DMS 273 (cell line): ENCODE measurements at regions not wholly inside any gene's neighbourhood (a gene's known extent, or its start where the extent isn't known, plus 50 kb on each side); places are given as distances from the start of the nearest gene placed in this dataset.

Experiments
- DNase-seq: peaks from one replicate; lab custom pipeline; 2025; ENCODE audit not compliant: unreplicated experiment; lab: John Stamatoyannopoulos, UW

DNA sequence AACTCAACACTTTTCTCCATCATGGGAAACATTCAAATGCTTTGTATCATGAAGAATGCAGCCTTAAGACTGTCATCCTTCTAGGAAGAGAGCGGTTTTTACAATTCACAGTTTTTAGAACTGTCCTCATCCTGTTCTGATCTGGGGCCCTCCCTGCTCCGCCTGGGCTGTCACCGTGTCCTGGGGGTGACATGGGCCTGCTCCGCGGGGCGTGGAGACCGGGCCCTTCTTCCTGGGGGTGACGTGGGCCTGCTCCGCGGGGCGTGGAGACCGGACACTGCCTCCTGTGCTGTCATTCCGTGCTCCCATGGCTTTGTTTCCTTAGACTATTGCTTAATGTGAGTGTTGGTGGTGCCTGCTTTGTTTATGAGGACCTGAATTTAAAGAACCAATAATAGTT, 122.8 kb downstream of the TMEM18 start:
- no peak for DNase-seq

DNA sequence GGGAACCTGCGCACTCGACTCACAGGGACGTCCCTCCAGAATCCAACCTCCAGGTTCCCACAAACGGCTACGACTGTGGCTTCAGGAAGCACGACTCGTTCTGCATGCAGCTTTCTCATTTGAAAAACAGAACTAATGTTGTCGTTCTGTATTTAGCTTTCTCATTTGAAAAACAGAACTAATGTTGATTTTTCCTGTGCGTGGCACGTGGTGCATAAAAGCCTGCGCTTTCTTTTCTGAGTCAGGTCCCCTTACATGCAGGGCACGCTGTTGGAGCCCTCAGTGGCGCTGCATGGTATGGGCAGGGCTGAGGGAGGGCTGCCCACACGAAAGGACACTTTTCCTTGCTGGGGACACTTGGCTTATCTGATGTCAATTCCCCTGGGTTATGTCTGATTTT, 124.3 kb downstream of the TMEM18 start:
- DNase-seq: no peak

DNA sequence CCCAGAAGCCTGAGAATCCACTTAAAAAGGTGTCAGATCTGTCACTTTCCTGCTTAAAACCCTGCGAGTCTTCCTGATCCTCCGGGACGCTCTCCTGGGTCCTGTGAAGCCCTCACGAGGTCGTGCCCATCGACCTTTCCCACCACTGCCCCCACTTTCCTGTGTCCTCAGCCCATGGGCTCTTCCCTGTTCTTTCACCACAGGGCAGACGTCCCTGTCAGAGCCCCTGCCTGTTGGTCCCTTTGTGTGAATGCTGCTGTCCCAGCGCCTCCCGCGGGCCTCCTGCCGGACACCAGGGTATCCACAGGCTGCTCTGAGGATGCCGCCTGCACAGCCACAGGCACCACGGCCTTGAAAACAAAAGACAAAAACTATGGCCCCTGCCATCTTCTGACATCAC, 125.6 kb downstream of the TMEM18 start:
- DNase-seq: no peak

- DNase-seq: no peak
Measured at GRCh38 chr2:550860-551567, 126.2 kb downstream of the TMEM18 start.

DNA sequence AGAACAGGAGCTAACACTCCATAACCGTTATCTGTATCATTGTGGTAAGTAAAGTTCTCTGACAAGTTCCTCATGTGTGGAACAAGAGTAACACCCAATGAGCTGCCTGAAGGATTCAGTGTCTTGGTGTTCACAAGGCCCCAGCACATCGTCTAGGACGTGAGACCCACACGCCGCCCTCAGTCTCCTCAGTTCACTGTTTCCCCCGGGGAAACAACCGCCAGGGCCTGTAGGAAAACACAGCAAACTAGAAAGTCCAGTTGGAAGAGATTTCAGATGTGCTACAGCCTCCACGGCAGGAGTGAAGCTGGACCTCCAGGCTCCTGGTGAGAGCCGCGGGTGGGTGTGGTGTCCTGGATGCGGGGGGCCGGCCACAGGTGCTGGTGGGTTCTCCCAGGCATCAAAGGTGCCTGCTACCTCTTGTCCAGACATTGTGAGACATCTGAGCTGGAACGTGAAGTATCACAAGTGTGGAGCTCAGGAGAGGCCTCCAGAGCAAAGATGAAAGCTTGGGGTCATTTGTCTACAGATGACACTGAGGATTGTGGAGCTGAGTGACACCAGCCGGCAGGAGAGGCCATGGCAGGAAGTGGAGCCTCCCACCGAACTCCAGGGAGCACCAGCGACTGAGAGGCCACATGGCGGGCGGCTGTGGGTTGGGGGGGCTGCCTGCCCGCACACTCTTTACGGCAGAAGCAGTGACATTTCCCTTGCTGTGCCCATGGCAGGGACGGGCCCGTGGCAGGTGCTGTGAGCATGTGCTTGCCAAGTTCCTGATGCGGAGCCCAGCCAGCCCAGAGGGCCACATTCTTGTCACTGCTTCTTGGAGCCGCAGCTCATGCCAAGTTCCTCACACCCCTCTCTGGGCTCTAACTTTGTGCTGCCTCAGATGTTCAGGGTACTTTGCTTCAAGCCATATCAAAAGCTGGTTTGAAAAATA, 131.2 kb downstream of the TMEM18 start:
- DNase-seq: no peak

GRCh38 chr2:545228-545627, 132.0 kb downstream of the TMEM18 start:
- no peak for DNase-seq

GRCh38 chr2:538646-539045, 138.6 kb downstream of the TMEM18 start:
- DNase-seq: no peak

DNA sequence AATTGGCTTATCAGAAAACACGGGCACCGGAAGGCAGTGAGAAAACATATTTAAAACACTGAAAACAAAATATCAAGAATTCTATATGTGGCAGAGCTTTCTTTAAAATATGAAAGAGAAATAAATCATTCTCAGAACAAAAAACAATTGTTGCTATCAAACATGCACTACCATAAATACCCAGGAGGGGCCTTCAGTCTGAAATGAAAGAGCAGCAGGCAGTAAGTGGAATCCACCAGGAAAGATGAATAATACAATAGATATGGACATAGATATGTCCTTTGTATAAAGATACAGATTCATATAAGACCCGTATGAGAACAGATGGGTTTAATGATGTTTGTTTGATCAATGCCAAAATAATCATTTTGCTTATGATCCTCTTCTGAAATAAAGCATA, 142.0 kb downstream of the TMEM18 start:
- no peak for DNase-seq

GRCh38 chr2:529852-530251, 147.4 kb downstream of the TMEM18 start:
- DNase-seq: no peak

GRCh38 chr2:529424-529823, 147.8 kb downstream of the TMEM18 start:
- DNase-seq: peak; percentile 57

- DNase-seq: no peak
Measured at GRCh38 chr2:527581-527980, 149.6 kb downstream of the TMEM18 start.

GRCh38 chr2:526918-527317, 150.3 kb downstream of the TMEM18 start:
- DNase-seq: no peak

GRCh38 chr2:525611-526010, 151.6 kb downstream of the TMEM18 start:
- DNase-seq: no peak

DNA sequence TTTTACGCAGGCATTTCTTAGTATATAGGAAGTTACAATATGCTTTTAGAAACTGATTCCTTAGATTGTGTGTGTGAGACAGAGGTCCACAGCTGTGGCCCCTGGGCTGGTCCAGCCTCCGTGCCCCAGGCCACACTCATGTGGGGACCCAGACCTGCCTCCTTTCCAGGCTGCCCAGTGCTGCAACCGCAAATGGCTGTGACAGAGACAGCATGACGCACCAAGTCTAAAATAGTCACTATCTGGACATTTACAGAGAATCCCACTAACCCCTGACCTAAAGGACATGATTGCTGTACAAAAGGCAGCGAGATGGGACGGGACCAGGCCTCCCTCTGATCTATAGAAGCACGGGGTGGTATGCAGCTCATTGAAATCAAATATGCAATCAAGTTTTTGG, 152.2 kb downstream of the TMEM18 start:
- DNase-seq: no peak

GRCh38 chr2:524442-524841, 152.8 kb downstream of the TMEM18 start:
- no peak for DNase-seq

DNA sequence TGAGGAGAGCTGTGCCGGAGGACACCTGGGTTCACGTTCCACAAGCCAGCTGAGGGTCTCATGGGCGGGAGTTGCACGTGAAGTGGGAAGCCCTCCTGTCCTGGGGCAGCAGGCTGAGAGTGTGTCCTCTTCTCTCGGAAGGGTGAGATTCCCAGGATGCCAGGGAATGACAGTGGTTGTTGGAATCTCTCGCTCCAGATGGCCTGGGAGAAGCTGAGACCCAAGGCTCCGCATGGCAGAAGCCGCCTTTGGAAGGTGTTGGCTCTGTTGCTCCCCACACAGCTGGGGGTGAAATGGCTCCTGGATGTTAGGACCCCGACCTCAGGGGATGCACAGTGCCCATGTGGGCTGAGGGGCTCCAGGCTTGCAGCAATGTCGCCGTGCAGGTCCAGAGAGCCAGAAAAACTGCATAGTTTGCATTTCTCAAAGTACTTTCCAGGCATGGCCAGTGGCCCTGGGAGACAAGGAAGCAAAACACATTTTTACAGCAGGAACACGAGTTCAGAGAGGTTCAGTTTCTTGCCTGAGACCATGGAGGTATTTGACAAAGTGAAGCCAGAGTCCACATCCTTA, 153.4 kb downstream of the TMEM18 start:
- no peak for DNase-seq

GRCh38 chr2:522776-523175, 154.4 kb downstream of the TMEM18 start:
- DNase-seq: no peak

DNA sequence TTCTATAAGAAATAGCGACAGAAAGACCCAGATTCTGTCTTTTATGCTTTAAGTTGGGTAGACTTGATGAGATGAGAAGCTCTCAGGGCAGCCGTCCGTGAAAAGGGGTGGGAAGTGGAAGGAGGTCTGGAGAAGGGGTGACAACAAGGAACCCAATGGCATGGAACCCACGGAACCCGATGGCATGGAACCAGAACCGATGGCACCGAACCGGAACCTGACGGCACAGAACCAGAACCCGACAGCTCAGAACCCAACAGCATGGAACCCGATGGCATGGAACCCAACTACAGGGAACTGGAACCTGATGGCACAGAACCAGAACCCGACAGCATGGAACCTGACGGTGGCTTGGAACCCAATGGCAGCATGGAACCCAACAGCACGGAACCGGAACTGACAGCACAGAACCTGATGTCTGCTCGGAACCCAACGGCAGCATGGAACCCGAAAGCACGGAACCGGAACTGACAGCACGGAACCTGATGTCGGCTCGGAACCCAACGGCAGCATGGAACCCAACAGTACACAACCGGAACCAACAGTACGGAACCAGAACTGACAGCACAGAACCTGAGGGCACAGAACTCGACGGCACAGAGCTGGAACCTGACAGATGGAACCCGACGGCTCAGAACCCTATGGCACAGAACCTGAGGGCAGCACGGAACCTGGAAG, 155.2 kb downstream of the TMEM18 start:
- DNase-seq: no peak

DNA sequence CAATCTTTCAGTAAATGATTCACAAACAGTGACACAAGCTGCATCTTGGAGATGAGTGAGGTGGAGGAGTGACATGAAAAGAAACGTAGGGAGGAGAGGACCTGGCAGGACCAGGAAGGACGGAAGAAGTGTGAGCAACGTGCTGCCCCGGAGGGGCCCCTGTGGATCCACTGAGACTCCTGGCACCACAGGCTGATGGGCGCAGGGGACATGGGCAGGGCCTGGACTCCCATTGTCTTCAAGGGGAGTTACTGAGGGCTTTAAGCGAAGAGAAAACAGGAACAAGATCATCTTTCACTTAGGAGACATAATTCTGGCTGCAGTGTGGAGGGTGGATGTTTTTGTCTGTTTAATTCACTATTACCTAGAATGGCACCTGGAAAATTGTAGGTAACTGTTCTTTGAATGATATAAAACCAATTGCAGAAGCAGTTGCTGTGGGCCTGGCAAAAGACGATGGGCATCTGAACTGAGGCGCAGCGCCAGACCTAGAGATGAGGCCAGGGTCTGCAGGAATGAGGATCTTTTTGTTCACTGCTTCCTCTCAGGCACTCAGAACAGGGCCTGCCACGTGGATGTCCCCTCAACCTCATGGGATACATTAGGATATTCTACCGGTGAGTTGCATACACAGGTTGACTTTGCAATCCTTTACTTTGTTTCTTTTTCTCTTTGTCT, 156.4 kb downstream of the TMEM18 start:
- DNase-seq: no peak

DNA sequence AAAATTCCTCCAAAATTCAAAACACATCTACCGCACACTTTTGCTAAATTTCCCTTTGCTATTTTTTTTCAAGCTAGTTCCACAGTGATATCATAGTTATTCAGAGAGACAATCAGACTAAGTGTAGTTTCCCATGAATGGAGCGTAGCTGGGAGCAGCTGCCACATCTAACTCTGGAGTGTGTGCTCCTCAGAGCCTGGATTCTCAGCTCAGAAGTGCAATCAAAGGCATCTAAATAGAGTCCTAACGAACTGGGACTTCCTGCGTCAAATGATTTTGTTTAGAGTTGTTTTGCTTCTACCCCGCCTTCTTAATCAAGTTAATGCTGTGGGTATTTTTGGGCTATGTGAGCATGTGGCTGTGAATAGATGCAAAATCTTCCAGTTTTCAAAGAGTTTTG, 160.3 kb downstream of the TMEM18 start:
- DNase-seq: no peak

- no peak for DNase-seq
Measured at GRCh38 chr2:516131-516530, 161.1 kb downstream of the TMEM18 start.
